ENCODE measurements at regions not wholly inside any gene's neighbourhood (a gene's known extent, or its start where the extent isn't known, plus 50 kb on each side); places are given as distances from the start of the nearest gene placed in this dataset.

- Histone ChIP-seq H3K27ac (no peak overlapping the region), H3K36me3 (no peaks in the 10 kb centered on the region), H3K4me3 (no peak overlapping the region), H3K9me3 (no peaks in the 10 kb centered on the region), H3K4me1 (no peaks in the 10 kb centered on the region), H3K27me3 (no peaks in the 10 kb centered on the region)
- TF ChIP-seq CTCF (IDR thresholded peaks at IDR 0.05) (no peak), POLR2A (IDR thresholded peaks at IDR 0.05) (no peak)
- DNase-seq = no peak
These were observed 80.8 kb upstream of the UNC5B start for GRCh38 chr10:71131508-71132088.

GRCh38 chr10:71132321-71132810 is 80.0 kb upstream of the UNC5B start:
- TF ChIP-seq CTCF (IDR thresholded peaks at IDR 0.05) (no peak), POLR2A (IDR thresholded peaks at IDR 0.05) (no peak)
- DNase-seq = no peak
- no peak overlapping the region for H3K27ac ChIP-seq
- H3K27me3 ChIP-seq = no peaks in the 10 kb centered on the region
- H3K4me1 ChIP-seq = no peaks in the 10 kb centered on the region
- H3K4me3 ChIP-seq = no peak overlapping the region
- no peaks in the 10 kb centered on the region for H3K36me3 ChIP-seq
- no peaks in the 10 kb centered on the region for H3K9me3 ChIP-seq

- TF ChIP-seq POLR2A (IDR thresholded peaks at IDR 0.05) (no peak), CTCF (IDR thresholded peaks at IDR 0.05) (no peak)
- Histone ChIP-seq H3K27ac (no peak overlapping the region), H3K9me3 (no peaks in the 10 kb centered on the region), H3K36me3 (no peaks in the 10 kb centered on the region), H3K4me3 (no peak overlapping the region), H3K4me1 (no peaks in the 10 kb centered on the region), H3K27me3 (no peaks in the 10 kb centered on the region)
- DNase-seq = no peak
These were observed 78.4 kb upstream of the UNC5B start for GRCh38 chr10:71133710-71134686.

- H3K4me3 ChIP-seq = no peak overlapping the region
- H3K9me3 ChIP-seq = no peaks in the 10 kb centered on the region
- no peaks in the 10 kb centered on the region for H3K27me3 ChIP-seq
- DNase-seq = no peak
- no peak overlapping the region for H3K27ac ChIP-seq
- H3K36me3 ChIP-seq = no peaks in the 10 kb centered on the region
- H3K4me1 ChIP-seq = no peaks in the 10 kb centered on the region
- no peak for TF ChIP-seq CTCF (IDR thresholded peaks at IDR 0.05)
These were observed 77.6 kb upstream of the UNC5B start for GRCh38 chr10:71134732-71135211.

- Histone ChIP-seq H3K27ac (no peak overlapping the region), H3K9me3 (no peaks in the 10 kb centered on the region), H3K27me3 (no peaks in the 10 kb centered on the region), H3K4me1 (no peaks in the 10 kb centered on the region), H3K36me3 (no peaks in the 10 kb centered on the region), H3K4me3 (no peak overlapping the region)
- DNase-seq = no peak
- TF ChIP-seq POLR2A (IDR thresholded peaks at IDR 0.05) (no peak), CTCF (IDR thresholded peaks at IDR 0.05) (no peak)
These were observed 77.1 kb upstream of the UNC5B start for GRCh38 chr10:71135236-71135635.
